ENCODE measurements at regions not wholly inside any gene's neighbourhood (a gene's known extent, or its start where the extent isn't known, plus 50 kb on each side); places are given as distances from the start of the nearest gene placed in this dataset.

GRCh38 chr14:44009642-44010041 lies 497.4 kb downstream of the FSCB start:
- no peak for TF ChIP-seq ZNF547 (CRISPR knock-in tag; IDR thresholded peaks at IDR 0.05)
- TF ChIP-seq CREB1 (IDR thresholded peaks at IDR 0.05) = no peak
- TF ChIP-seq CREB1 (CRISPR knock-in tag; IDR thresholded peaks at IDR 0.05) = no peak
- TF ChIP-seq ZNF510 (CRISPR knock-in tag; IDR thresholded peaks at IDR 0.05; ENCODE audit: low read depth) = no peak
- no peak for TF ChIP-seq TFAP4 (IDR thresholded peaks at IDR 0.05; ENCODE audit: borderline replicate concordance, low read depth)
- no peak for TF ChIP-seq GABPA (IDR thresholded peaks at IDR 0.05; ENCODE audit: low read depth, low read length)
- no peak for TF ChIP-seq GABPA (CRISPR knock-in tag; IDR thresholded peaks at IDR 0.05; ENCODE audit: low read depth)
- TF ChIP-seq, protein P1, sequence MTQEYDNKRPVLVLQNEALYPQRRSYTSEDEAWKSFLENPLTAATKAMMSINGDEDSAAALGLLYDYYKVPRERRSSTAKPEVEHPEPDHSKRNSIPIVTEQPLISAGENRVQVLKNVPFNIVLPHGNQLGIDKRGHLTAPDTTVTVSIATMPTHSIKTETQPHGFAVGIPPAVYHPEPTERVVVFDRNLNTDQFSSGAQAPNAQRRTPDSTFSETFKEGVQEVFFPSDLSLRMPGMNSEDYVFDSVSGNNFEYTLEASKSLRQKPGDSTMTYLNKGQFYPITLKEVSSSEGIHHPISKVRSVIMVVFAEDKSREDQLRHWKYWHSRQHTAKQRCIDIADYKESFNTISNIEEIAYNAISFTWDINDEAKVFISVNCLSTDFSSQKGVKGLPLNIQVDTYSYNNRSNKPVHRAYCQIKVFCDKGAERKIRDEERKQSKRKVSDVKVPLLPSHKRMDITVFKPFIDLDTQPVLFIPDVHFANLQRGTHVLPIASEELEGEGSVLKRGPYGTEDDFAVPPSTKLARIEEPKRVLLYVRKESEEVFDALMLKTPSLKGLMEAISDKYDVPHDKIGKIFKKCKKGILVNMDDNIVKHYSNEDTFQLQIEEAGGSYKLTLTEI (CRISPR knock-in tag; conservative IDR thresholded peaks at IDR 0.05) = no peak
- TF ChIP-seq, protein P2, sequence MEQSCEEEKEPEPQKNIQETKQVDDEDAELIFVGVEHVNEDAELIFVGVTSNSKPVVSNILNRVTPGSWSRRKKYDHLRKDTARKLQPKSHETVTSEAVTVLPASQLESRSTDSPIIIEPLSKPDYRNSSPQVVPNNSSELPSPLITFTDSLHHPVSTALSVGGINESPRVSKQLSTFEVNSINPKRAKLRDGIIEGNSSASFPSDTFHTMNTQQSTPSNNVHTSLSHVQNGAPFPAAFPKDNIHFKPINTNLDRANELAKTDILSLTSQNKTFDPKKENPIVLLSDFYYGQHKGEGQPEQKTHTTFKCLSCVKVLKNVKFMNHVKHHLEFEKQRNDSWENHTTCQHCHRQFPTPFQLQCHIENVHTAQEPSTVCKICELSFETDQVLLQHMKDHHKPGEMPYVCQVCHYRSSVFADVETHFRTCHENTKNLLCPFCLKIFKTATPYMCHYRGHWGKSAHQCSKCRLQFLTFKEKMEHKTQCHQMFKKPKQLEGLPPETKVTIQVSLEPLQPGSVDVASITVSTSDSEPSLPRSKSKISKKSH (CRISPR knock-in tag; IDR thresholded peaks at IDR 0.05; ENCODE audit: borderline replicate concordance) = no peak
- TF ChIP-seq PHF5A (CRISPR knock-in tag; IDR thresholded peaks at IDR 0.05; ENCODE audit: low read depth, unreplicated experiment) = no peak
- TF ChIP-seq CCAR2 (optimal IDR thresholded peaks at IDR 0.05; ENCODE audit: low read depth, low read length) = no peak
- TF ChIP-seq CHD4 (IDR thresholded peaks at IDR 0.05; ENCODE audit: borderline replicate concordance, low read length) = no peak
- TF ChIP-seq RBM39 (IDR thresholded peaks at IDR 0.05; ENCODE audit: low read depth, low read length, poor library complexity, severe bottlenecking) = no peak
